HL-60 (cell line): ENCODE measurements at regions not wholly inside any gene's neighbourhood (a gene's known extent, or its start where the extent isn't known, plus 50 kb on each side); places are given as distances from the start of the nearest gene placed in this dataset.

Source experiments
- GABPA ChIP-seq: IDR thresholded peaks from 2 replicates; pipeline ENCODE4 v1.6.1; 2012; ENCODE audit warnings: low read depth
- POLR2AphosphoS5 ChIP-seq: IDR thresholded peaks from 2 replicates; pipeline ENCODE4 v1.6.1; 2012; ENCODE audit warnings: low read depth
- TF ChIP-seq, protein P1 (sequence below): IDR thresholded peaks from one replicate; pipeline ENCODE4 v1.5.1; 2011; ENCODE audit warnings: low read length, control low read depth, inconsistent platforms; ENCODE audit not compliant: insufficient read depth
- TF ChIP-seq, protein P2 (sequence below): IDR thresholded peaks from 2 replicates; pipeline ENCODE4 v1.6.1; 2012; ENCODE audit warnings: low read depth; ENCODE audit not compliant: insufficient replicate concordance

DNA sequence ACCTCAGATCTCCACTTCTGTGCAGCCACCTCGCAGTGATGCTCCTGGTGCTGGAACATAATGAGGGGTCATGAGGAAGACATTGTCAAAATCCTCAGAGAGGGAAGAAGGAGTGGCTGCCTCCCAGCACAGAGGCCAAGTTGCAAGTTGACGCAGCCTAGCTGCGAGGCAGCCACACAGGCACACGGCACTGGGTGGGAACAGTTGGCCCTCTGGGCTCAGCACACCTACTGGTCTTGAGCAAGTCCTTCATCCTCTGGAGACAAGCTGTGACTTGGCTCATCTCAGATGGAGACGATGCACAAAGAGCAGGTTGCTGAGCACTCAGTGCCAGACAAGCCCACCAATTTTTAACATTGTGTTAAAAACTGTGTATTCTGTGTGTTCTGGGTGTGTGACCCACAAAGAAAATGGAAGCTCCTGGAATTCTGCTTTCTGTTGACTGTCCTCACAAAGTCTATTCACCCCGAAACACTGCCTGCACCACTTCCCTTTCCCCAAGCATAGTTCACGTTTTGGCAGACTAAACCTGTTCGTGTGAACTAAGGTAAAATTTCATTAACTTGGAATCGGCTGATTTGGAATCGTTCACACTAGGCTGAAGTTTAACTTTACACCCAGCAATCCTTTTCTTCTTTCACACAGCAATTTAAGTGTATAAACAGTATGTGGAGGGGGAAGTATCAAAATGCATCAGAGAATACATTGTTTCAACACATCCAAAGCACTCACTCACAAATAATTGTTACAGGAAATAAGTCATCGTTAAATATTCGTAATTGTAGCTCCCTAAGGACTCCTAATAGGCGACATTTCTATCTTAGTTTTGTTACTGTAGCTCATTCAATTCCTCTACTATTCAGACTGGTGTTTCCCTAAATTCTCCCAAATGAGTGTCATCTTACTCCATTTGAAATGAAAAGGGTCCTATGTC, 266.6 kb upstream of the ID2 start:
- TF ChIP-seq, protein P1, sequence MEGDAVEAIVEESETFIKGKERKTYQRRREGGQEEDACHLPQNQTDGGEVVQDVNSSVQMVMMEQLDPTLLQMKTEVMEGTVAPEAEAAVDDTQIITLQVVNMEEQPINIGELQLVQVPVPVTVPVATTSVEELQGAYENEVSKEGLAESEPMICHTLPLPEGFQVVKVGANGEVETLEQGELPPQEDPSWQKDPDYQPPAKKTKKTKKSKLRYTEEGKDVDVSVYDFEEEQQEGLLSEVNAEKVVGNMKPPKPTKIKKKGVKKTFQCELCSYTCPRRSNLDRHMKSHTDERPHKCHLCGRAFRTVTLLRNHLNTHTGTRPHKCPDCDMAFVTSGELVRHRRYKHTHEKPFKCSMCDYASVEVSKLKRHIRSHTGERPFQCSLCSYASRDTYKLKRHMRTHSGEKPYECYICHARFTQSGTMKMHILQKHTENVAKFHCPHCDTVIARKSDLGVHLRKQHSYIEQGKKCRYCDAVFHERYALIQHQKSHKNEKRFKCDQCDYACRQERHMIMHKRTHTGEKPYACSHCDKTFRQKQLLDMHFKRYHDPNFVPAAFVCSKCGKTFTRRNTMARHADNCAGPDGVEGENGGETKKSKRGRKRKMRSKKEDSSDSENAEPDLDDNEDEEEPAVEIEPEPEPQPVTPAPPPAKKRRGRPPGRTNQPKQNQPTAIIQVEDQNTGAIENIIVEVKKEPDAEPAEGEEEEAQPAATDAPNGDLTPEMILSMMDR, result no peak
- TF ChIP-seq, protein P2, sequence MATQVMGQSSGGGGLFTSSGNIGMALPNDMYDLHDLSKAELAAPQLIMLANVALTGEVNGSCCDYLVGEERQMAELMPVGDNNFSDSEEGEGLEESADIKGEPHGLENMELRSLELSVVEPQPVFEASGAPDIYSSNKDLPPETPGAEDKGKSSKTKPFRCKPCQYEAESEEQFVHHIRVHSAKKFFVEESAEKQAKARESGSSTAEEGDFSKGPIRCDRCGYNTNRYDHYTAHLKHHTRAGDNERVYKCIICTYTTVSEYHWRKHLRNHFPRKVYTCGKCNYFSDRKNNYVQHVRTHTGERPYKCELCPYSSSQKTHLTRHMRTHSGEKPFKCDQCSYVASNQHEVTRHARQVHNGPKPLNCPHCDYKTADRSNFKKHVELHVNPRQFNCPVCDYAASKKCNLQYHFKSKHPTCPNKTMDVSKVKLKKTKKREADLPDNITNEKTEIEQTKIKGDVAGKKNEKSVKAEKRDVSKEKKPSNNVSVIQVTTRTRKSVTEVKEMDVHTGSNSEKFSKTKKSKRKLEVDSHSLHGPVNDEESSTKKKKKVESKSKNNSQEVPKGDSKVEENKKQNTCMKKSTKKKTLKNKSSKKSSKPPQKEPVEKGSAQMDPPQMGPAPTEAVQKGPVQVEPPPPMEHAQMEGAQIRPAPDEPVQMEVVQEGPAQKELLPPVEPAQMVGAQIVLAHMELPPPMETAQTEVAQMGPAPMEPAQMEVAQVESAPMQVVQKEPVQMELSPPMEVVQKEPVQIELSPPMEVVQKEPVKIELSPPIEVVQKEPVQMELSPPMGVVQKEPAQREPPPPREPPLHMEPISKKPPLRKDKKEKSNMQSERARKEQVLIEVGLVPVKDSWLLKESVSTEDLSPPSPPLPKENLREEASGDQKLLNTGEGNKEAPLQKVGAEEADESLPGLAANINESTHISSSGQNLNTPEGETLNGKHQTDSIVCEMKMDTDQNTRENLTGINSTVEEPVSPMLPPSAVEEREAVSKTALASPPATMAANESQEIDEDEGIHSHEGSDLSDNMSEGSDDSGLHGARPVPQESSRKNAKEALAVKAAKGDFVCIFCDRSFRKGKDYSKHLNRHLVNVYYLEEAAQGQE, result no peak
- TF ChIP-seq GABPA (no peak), POLR2AphosphoS5 (no peak)
